H9 (cell line): ENCODE measurements at regions not wholly inside any gene's neighbourhood (a gene's known extent, or its start where the extent isn't known, plus 50 kb on each side); places are given as distances from the start of the nearest gene placed in this dataset.

Source experiments
- DNase-seq: peaks from one replicate; pipeline ENCODE4 v3.0.0-alpha.2; 2017
- H2AFZ ChIP-seq: one replicate; pipeline ENCODE4 v1.6.1; 2013; ENCODE audit warnings: mild to moderate bottlenecking, low read length, control low read depth, moderate library complexity
- H2AK5ac ChIP-seq: 2 replicates; pipeline ENCODE4 v1.6.1; 2013; ENCODE audit warnings: low read length, control low read depth, mixed read lengths; ENCODE audit not compliant: insufficient read length
- H2BK120ac ChIP-seq: one replicate; pipeline ENCODE4 v1.6.1; 2013; ENCODE audit warnings: low read depth, mild to moderate bottlenecking, low read length, control low read depth, inconsistent platforms; ENCODE audit not compliant: poor library complexity, severe bottlenecking
- H2BK12ac ChIP-seq: 2 replicates; pipeline ENCODE4 v1.6.1; 2013; ENCODE audit warnings: low read length, control low read depth, mixed read lengths, low read depth; ENCODE audit not compliant: insufficient read length
- H2BK15ac ChIP-seq: 2 replicates; pipeline ENCODE4 v1.6.1; 2013; ENCODE audit warnings: low read depth, low read length, control low read depth
- H2BK20ac ChIP-seq: one replicate; pipeline ENCODE4 v1.6.1; 2013; ENCODE audit warnings: low read depth, mild to moderate bottlenecking, low read length, control low read depth, inconsistent platforms; ENCODE audit not compliant: poor library complexity, severe bottlenecking
- H2BK5ac ChIP-seq: 2 replicates; pipeline ENCODE4 v1.6.1; 2013; ENCODE audit warnings: low read length, control low read depth, mixed read lengths; ENCODE audit not compliant: insufficient read length
- H3K14ac ChIP-seq: 2 replicates; pipeline ENCODE4 v1.6.1; 2013; ENCODE audit warnings: low read length, control low read depth; ENCODE audit not compliant: insufficient read depth
- H3K18ac ChIP-seq: 2 replicates; pipeline ENCODE4 v1.6.1; 2013; ENCODE audit warnings: low read depth, mild to moderate bottlenecking, mixed read lengths, low read length, control low read depth; ENCODE audit not compliant: insufficient read length
- H3K23ac ChIP-seq: 2 replicates; pipeline ENCODE4 v1.6.1; 2013; ENCODE audit warnings: low read length, control low read depth, mixed read lengths, low read depth; ENCODE audit not compliant: insufficient read length
- H3K23me2 ChIP-seq: 2 replicates; pipeline ENCODE4 v1.6.1; 2013; ENCODE audit warnings: low read depth, mild to moderate bottlenecking, mixed read lengths, low read length, control low read depth; ENCODE audit not compliant: insufficient read length, poor library complexity, severe bottlenecking
- H3K27ac ChIP-seq: 2 replicates; pipeline ENCODE4 v1.5.1; 2013; ENCODE audit warnings: low read length, control low read depth, mixed read lengths, low read depth; ENCODE audit not compliant: insufficient read length
- H3K27me3 ChIP-seq: 2 replicates; pipeline ENCODE4 v1.6.1; 2013; ENCODE audit warnings: low read length, control low read depth, inconsistent platforms; ENCODE audit not compliant: insufficient read depth
- H3K4ac ChIP-seq: 2 replicates; pipeline ENCODE4 v1.6.1; 2013; ENCODE audit warnings: low read depth, mild to moderate bottlenecking, control low read depth, inconsistent platforms, low read length, moderate library complexity
- H3K4me1 ChIP-seq: 2 replicates; pipeline ENCODE4 v1.6.1; 2013; ENCODE audit warnings: low read length, control low read depth, inconsistent platforms; ENCODE audit not compliant: insufficient read depth
- H3K4me2 ChIP-seq: 2 replicates; pipeline ENCODE4 v1.6.1; 2013; ENCODE audit warnings: low read length, control low read depth, mixed read lengths; ENCODE audit not compliant: insufficient read length, insufficient read depth
- H3K56ac ChIP-seq: 2 replicates; pipeline ENCODE4 v1.6.1; 2013; ENCODE audit warnings: low read depth, mild to moderate bottlenecking, mixed read lengths, low read length, control low read depth; ENCODE audit not compliant: insufficient read length
- H3K79me1 ChIP-seq: 2 replicates; pipeline ENCODE4 v1.6.1; 2013; ENCODE audit warnings: low read depth, mild to moderate bottlenecking, moderate library complexity, low read length, control low read depth, inconsistent platforms; ENCODE audit not compliant: insufficient read depth, poor library complexity, severe bottlenecking
- H3K79me2 ChIP-seq: 2 replicates; pipeline ENCODE4 v1.6.1; 2013; ENCODE audit warnings: low read length, control low read depth, inconsistent platforms; ENCODE audit not compliant: insufficient read depth
- H3K9ac ChIP-seq: 2 replicates; pipeline ENCODE4 v1.6.1; 2013; ENCODE audit warnings: low read length, control low read depth, mixed read lengths; ENCODE audit not compliant: insufficient read length; ENCODE audit errors: extremely low read depth
- H3K9me3 ChIP-seq: one replicate; pipeline ENCODE4 v1.6.1; 2013; ENCODE audit warnings: low read depth, low read length, inconsistent platforms; ENCODE audit not compliant: control insufficient read depth
- H3T11ph ChIP-seq: one replicate; pipeline ENCODE4 v1.6.1; 2013; ENCODE audit warnings: mild to moderate bottlenecking, low read length, control low read depth, inconsistent platforms
- H4K20me1 ChIP-seq: one replicate; pipeline ENCODE4 v1.6.1; 2013; ENCODE audit not compliant: control insufficient read depth, insufficient read length, insufficient read depth
- H4K5ac ChIP-seq: 2 replicates; pipeline ENCODE4 v1.6.1; 2013; ENCODE audit warnings: low read depth, mild to moderate bottlenecking, mixed read lengths, low read length, control low read depth; ENCODE audit not compliant: insufficient read length
- H4K8ac ChIP-seq: replicated peaks from 2 replicates; pipeline ENCODE4 v1.6.1; 2013; ENCODE audit warnings: low read length, control low read depth, mixed read lengths, low read depth; ENCODE audit not compliant: insufficient read length
- H4K91ac ChIP-seq: 2 replicates; pipeline ENCODE4 v1.6.1; 2013; ENCODE audit warnings: low read depth, mild to moderate bottlenecking, moderate library complexity, mixed read lengths, low read length, control low read depth; ENCODE audit not compliant: insufficient read length
- H3K27ac Mint-ChIP-seq, 3 experiments: 2 replicates in 2 of 3; 3 replicates in 1 of 3; pipeline ENCODE4 v1.8.0; 2020 to 2021; ENCODE audit warnings: mixed read lengths in 3 of 3, mild to moderate bottlenecking in 1 of 3, moderate library complexity in 1 of 3
- H3K27me3 Mint-ChIP-seq: 2 replicates; pipeline ENCODE4 v1.8.0; 2021; ENCODE audit warnings: low read depth, mild to moderate bottlenecking, moderate library complexity, mixed read lengths
- H3K36me3 Mint-ChIP-seq, 3 experiments: 2 replicates in 2 of 3; 3 replicates in 1 of 3; pipeline ENCODE4 v1.8.0; 2020 to 2021; ENCODE audit warnings: low read depth in 3 of 3, mixed read lengths in 3 of 3; ENCODE audit not compliant: insufficient read depth in 1 of 3
- H3K4me1 Mint-ChIP-seq, 2 experiments: 2 replicates each; pipeline ENCODE4 v1.8.0; 2020; ENCODE audit warnings: mixed read lengths in 2 of 2
- H3K4me3 Mint-ChIP-seq, 2 experiments: 2 replicates in 1 of 2; 3 replicates in 1 of 2; pipeline ENCODE4 v1.8.0; 2020 to 2021; ENCODE audit warnings: mild to moderate bottlenecking in 2 of 2, mixed read lengths in 2 of 2, moderate library complexity in 1 of 2
- H3K9me3 Mint-ChIP-seq, 2 experiments: 2 replicates in 1 of 2; 3 replicates in 1 of 2; pipeline ENCODE4 v1.8.0; 2020; ENCODE audit warnings: mild to moderate bottlenecking in 2 of 2, mixed read lengths in 2 of 2, moderate library complexity in 1 of 2
- WGBS: extraction: QIAGEN DNeasy Blood & Tissue Kit; methylation state at CpG from one replicate; pipeline ENCODE4 v1.1.7; 2013; ENCODE audit warnings: missing lambda C conversion rate, low lambda C conversion rate, mixed read lengths; ENCODE audit not compliant: insufficient read length; ENCODE audit errors: extremely low coverage; 5-methylcytosine and 5-hydroxymethylcytosine counted together
- TF ChIP-seq, protein P1 (sequence below): fragments of 200-600 bp; sonication (generic); conservative IDR thresholded peaks from 3 replicates; pipeline ENCODE4 v1.8.0; 2021; ENCODE audit warnings: antibody characterized with exemption, mild to moderate bottlenecking

DNA sequence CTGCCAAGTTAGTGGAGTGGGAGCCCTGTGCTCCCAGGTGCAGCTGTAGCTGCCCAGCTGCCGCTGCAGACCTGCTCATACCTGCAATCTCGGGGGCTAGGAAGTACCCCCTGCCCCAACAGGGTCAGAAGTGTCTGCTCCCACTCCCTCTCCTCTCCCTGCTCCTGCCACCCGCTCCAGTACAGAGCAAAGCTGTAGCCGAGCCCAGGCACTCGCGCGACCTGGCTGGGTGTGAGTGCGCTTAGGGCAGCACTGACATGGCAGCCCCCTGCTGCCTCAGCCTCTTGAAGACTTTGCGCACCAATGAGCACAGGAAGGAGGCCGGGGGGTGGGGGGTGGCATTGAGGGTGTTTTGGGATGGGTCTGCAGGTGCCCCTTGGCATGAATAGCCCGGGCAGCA lies 1951.4 kb downstream of the SUCLG1 start:
- no peaks in the 10 kb centered on the region for H3K79me1 ChIP-seq
- no peak overlapping the region for H4K8ac ChIP-seq
- no peak overlapping the region for H2BK12ac ChIP-seq
- H3K18ac ChIP-seq: no peak overlapping the region
- no peak overlapping the region for H2BK20ac ChIP-seq
- H3K23me2 ChIP-seq: no peaks in the 10 kb centered on the region
- no peak overlapping the region for H3K56ac ChIP-seq
- H3K23ac ChIP-seq: no peak overlapping the region
- Mint-ChIP-seq H3K36me3 (peaks cover 5 to 6% (median 5%) of the 10 kb centered on the region in 3 experiments; a peak in 6 of 7 replicates), H3K4me3 (no peak overlapping the region), H3K27me3 (no peaks in the 10 kb centered on the region; the same call in 1 of the 2 replicates), H3K9me3 (peaks cover 5 to 10% of the 10 kb centered on the region in 2 experiments), H3K27ac (no peak overlapping the region), H3K4me1 (no peaks in the 10 kb centered on the region)
- H2BK120ac ChIP-seq: no peak overlapping the region
- no peak overlapping the region for H3K27ac ChIP-seq
- WGBS: no CpG with 5 or more reads among the region's 11 CpGs
- H3K9ac ChIP-seq: no peak overlapping the region
- H3T11ph ChIP-seq: no peak overlapping the region
- H3K27me3 ChIP-seq: no peaks in the 10 kb centered on the region
- H2BK15ac ChIP-seq: no peak overlapping the region
- DNase-seq: no peak
- TF ChIP-seq, protein P1, sequence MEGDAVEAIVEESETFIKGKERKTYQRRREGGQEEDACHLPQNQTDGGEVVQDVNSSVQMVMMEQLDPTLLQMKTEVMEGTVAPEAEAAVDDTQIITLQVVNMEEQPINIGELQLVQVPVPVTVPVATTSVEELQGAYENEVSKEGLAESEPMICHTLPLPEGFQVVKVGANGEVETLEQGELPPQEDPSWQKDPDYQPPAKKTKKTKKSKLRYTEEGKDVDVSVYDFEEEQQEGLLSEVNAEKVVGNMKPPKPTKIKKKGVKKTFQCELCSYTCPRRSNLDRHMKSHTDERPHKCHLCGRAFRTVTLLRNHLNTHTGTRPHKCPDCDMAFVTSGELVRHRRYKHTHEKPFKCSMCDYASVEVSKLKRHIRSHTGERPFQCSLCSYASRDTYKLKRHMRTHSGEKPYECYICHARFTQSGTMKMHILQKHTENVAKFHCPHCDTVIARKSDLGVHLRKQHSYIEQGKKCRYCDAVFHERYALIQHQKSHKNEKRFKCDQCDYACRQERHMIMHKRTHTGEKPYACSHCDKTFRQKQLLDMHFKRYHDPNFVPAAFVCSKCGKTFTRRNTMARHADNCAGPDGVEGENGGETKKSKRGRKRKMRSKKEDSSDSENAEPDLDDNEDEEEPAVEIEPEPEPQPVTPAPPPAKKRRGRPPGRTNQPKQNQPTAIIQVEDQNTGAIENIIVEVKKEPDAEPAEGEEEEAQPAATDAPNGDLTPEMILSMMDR: no peak
- no peak overlapping the region for H2BK5ac ChIP-seq
- H2AK5ac ChIP-seq: no peak overlapping the region
- no peaks in the 10 kb centered on the region for H3K79me2 ChIP-seq
- no peaks in the 10 kb centered on the region for H3K9me3 ChIP-seq
- H4K5ac ChIP-seq: no peak overlapping the region
- no peaks in the 10 kb centered on the region for H4K20me1 ChIP-seq
- H3K4me2 ChIP-seq: no peak overlapping the region
- H4K91ac ChIP-seq: no peak overlapping the region
- H3K4me1 ChIP-seq: no peaks in the 10 kb centered on the region
- no peak overlapping the region for H2AFZ ChIP-seq
- H3K4ac ChIP-seq: no peak overlapping the region
- H3K14ac ChIP-seq: no peak overlapping the region
